HL-60 (cell line): ENCODE measurements at regions not wholly inside any gene's neighbourhood (a gene's known extent, or its start where the extent isn't known, plus 50 kb on each side); places are given as distances from the start of the nearest gene placed in this dataset.
"Not testable (repeated sequence)": the region's sequence is repeated elsewhere in the genome, so short reads cannot be mapped to it uniquely, and the experiment has no call there.

Experiments
- GABPA ChIP-seq: IDR thresholded peaks from 2 replicates; pipeline ENCODE4 v1.6.1; 2012; ENCODE audit warnings: low read depth
- POLR2AphosphoS5 ChIP-seq: IDR thresholded peaks from 2 replicates; pipeline ENCODE4 v1.6.1; 2012; ENCODE audit warnings: low read depth
- TF ChIP-seq, protein P1 (sequence below): IDR thresholded peaks from one replicate; pipeline ENCODE4 v1.5.1; 2011; ENCODE audit warnings: low read length, control low read depth, inconsistent platforms; ENCODE audit not compliant: insufficient read depth
- TF ChIP-seq, protein P2 (sequence below): IDR thresholded peaks from 2 replicates; pipeline ENCODE4 v1.6.1; 2012; ENCODE audit warnings: low read depth; ENCODE audit not compliant: insufficient replicate concordance

- TF ChIP-seq GABPA, POLR2AphosphoS5: not testable (repeated sequence)
- TF ChIP-seq, protein P1, sequence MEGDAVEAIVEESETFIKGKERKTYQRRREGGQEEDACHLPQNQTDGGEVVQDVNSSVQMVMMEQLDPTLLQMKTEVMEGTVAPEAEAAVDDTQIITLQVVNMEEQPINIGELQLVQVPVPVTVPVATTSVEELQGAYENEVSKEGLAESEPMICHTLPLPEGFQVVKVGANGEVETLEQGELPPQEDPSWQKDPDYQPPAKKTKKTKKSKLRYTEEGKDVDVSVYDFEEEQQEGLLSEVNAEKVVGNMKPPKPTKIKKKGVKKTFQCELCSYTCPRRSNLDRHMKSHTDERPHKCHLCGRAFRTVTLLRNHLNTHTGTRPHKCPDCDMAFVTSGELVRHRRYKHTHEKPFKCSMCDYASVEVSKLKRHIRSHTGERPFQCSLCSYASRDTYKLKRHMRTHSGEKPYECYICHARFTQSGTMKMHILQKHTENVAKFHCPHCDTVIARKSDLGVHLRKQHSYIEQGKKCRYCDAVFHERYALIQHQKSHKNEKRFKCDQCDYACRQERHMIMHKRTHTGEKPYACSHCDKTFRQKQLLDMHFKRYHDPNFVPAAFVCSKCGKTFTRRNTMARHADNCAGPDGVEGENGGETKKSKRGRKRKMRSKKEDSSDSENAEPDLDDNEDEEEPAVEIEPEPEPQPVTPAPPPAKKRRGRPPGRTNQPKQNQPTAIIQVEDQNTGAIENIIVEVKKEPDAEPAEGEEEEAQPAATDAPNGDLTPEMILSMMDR: not testable (repeated sequence)
- TF ChIP-seq, protein P2, sequence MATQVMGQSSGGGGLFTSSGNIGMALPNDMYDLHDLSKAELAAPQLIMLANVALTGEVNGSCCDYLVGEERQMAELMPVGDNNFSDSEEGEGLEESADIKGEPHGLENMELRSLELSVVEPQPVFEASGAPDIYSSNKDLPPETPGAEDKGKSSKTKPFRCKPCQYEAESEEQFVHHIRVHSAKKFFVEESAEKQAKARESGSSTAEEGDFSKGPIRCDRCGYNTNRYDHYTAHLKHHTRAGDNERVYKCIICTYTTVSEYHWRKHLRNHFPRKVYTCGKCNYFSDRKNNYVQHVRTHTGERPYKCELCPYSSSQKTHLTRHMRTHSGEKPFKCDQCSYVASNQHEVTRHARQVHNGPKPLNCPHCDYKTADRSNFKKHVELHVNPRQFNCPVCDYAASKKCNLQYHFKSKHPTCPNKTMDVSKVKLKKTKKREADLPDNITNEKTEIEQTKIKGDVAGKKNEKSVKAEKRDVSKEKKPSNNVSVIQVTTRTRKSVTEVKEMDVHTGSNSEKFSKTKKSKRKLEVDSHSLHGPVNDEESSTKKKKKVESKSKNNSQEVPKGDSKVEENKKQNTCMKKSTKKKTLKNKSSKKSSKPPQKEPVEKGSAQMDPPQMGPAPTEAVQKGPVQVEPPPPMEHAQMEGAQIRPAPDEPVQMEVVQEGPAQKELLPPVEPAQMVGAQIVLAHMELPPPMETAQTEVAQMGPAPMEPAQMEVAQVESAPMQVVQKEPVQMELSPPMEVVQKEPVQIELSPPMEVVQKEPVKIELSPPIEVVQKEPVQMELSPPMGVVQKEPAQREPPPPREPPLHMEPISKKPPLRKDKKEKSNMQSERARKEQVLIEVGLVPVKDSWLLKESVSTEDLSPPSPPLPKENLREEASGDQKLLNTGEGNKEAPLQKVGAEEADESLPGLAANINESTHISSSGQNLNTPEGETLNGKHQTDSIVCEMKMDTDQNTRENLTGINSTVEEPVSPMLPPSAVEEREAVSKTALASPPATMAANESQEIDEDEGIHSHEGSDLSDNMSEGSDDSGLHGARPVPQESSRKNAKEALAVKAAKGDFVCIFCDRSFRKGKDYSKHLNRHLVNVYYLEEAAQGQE: not testable (repeated sequence)
Observed at GRCh38 chr18:55892862-55893813, 305.1 kb upstream of the TCF4 start.
